ENCODE measurements at regions not wholly inside any gene's neighbourhood (a gene's known extent, or its start where the extent isn't known, plus 50 kb on each side); places are given as distances from the start of the nearest gene placed in this dataset.

- Histone ChIP-seq H3K27me3 (ENCODE audit: control insufficient read depth in 2 of 2, insufficient read depth in 2 of 2, low read length in 2 of 2) (no peaks in the 10 kb centered on the region), H2AFZ (ENCODE audit: low read depth, low read length) (no peak overlapping the region), H3K4me2 (ENCODE audit: insufficient read depth, low read length) (no peak overlapping the region), H3K9me1 (replicated peaks; ENCODE audit: control insufficient read depth, extremely low read depth, insufficient read depth, low read length) (no peaks in the 10 kb centered on the region), H3K27ac (ENCODE audit: insufficient read depth, low read depth, low read length) (no peak overlapping the region), H3K9me3 (replicated peaks; ENCODE audit: control insufficient read depth, insufficient read depth, low read length) (no peaks in the 10 kb centered on the region), H3K4me1 (ENCODE audit: control insufficient read depth, extremely low read depth, insufficient read depth, low read length) (no peaks in the 10 kb centered on the region), H3K4me3 (replicated peaks in 1 of 3; ENCODE audit: insufficient read depth in 1 of 3, low read depth in 1 of 3, low read length in 3 of 3) (no peak overlapping the region), H3K36me3 (ENCODE audit: control insufficient read depth in 2 of 2, extremely low read depth in 1 of 2, insufficient read depth in 2 of 2, low read length in 2 of 2) (no peaks in the 10 kb centered on the region), H3K79me2 (ENCODE audit: control insufficient read depth, insufficient read depth, low read length) (no peaks in the 10 kb centered on the region), H3K9ac (replicated peaks; ENCODE audit: extremely low read depth, insufficient read depth, low read length) (no peak overlapping the region), H4K20me1 (replicated peaks; ENCODE audit: control insufficient read depth, extremely low read depth, insufficient read depth, low read length) (no peaks in the 10 kb centered on the region)
- DNase-seq (ENCODE audit: low read depth, low spot score) (no peak), FAIRE-seq (no peak)
- POLR2A ChIA-PET, result no interaction called here
- no peak for TF ChIP-seq POLR2A (IDR thresholded peaks at IDR 0.05; ENCODE audit: low read depth, low read length)
- TF ChIP-seq JUN (IDR thresholded peaks at IDR 0.05; ENCODE audit: borderline replicate concordance, insufficient read depth, insufficient read length, low read depth), result no peak
- TF ChIP-seq FOS (IDR thresholded peaks at IDR 0.05; ENCODE audit: borderline replicate concordance, insufficient read depth, low read length), result no peak
- no peak for TF ChIP-seq GATA2 (IDR thresholded peaks at IDR 0.05; ENCODE audit: insufficient read depth, insufficient read length, low read depth, low read length)
- no peak for TF ChIP-seq MYC (IDR thresholded peaks at IDR 0.05; ENCODE audit: low read depth, low read length)
- TF ChIP-seq, protein P1, sequence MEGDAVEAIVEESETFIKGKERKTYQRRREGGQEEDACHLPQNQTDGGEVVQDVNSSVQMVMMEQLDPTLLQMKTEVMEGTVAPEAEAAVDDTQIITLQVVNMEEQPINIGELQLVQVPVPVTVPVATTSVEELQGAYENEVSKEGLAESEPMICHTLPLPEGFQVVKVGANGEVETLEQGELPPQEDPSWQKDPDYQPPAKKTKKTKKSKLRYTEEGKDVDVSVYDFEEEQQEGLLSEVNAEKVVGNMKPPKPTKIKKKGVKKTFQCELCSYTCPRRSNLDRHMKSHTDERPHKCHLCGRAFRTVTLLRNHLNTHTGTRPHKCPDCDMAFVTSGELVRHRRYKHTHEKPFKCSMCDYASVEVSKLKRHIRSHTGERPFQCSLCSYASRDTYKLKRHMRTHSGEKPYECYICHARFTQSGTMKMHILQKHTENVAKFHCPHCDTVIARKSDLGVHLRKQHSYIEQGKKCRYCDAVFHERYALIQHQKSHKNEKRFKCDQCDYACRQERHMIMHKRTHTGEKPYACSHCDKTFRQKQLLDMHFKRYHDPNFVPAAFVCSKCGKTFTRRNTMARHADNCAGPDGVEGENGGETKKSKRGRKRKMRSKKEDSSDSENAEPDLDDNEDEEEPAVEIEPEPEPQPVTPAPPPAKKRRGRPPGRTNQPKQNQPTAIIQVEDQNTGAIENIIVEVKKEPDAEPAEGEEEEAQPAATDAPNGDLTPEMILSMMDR (IDR thresholded peaks at IDR 0.05; ENCODE audit: extremely low read depth in 1 of 2, insufficient read depth in 1 of 2, low read depth in 1 of 2, low read length in 2 of 2), result no peak
- no peak for TF ChIP-seq POLR2AphosphoS5 (IDR thresholded peaks at IDR 0.05; ENCODE audit: insufficient read depth, low read depth, low read length)
- no peak for TF ChIP-seq EZH2 (IDR thresholded peaks at IDR 0.05; ENCODE audit: borderline replicate concordance, low read depth, low read length, severe bottlenecking)
- no peak for TF ChIP-seq MAX (IDR thresholded peaks at IDR 0.05; ENCODE audit: insufficient read depth, insufficient read length)
- dilution Hi-C loops (cut with MboI; ENCODE audit: extremely low pct_ligation_motif_present, low sequenced_read_pairs) (no loop called here), intact Hi-C loops (cut with micrococcal nuclease) (loop anchor here (10.0 kb wide), 1 partner anchor 909 kb away; no protein-coding TSS in a partner anchor)
- CTCF ChIA-PET, result no interaction called here
- BruUV-seq (replicated peaks), result no TSS peak
Observed at GRCh38 chr4:127534041-127534825, 98.5 kb upstream of the INTU start.
